GM19452 (cell line): ENCODE measurements at regions not wholly inside any gene's neighbourhood (a gene's known extent, or its start where the extent isn't known, plus 50 kb on each side); places are given as distances from the start of the nearest gene placed in this dataset.

ENCODE experiments used
- ATAC-seq: cut with Tn5 transposase; IDR thresholded peaks from one replicate; pipeline ENCODE4 v1.9.1; 2021; ENCODE audit not compliant: unreplicated experiment

- no peak for ATAC-seq
These were observed 320.7 kb upstream of the GOLIM4 start for GRCh38 chr3:168416446-168416845.

- ATAC-seq = no peak
These were observed 318.4 kb upstream of the GOLIM4 start for GRCh38 chr3:168414149-168414548.

GRCh38 chr3:168407381-168407780 is 311.7 kb upstream of the GOLIM4 start:
- no peak for ATAC-seq

- ATAC-seq = no peak
These were observed 309.6 kb upstream of the GOLIM4 start for GRCh38 chr3:168405288-168405687.

- no peak for ATAC-seq
These were observed 302.8 kb upstream of the GOLIM4 start for GRCh38 chr3:168398371-168399025.

- no peak for ATAC-seq
These were observed 301.1 kb upstream of the GOLIM4 start for GRCh38 chr3:168396861-168397260.

GRCh38 chr3:168395551-168395950 is 299.8 kb upstream of the GOLIM4 start:
- no peak for ATAC-seq

- ATAC-seq = no peak
These were observed 298.7 kb upstream of the GOLIM4 start for GRCh38 chr3:168394439-168394838.

- no peak for ATAC-seq
These were observed 290.6 kb upstream of the GOLIM4 start for GRCh38 chr3:168386301-168386700.

GRCh38 chr3:168384990-168385389 is 289.3 kb upstream of the GOLIM4 start:
- no peak for ATAC-seq

- ATAC-seq = no peak
These were observed 287.8 kb upstream of the GOLIM4 start for GRCh38 chr3:168383573-168383972.

GRCh38 chr3:168371846-168372245 is 276.1 kb upstream of the GOLIM4 start:
- no peak for ATAC-seq

GRCh38 chr3:168364967-168365366 is 269.2 kb upstream of the GOLIM4 start:
- ATAC-seq = no peak

GRCh38 chr3:168362661-168363247 is 267.0 kb upstream of the GOLIM4 start:
- ATAC-seq = no peak

- no peak for ATAC-seq
These were observed 266.4 kb upstream of the GOLIM4 start for GRCh38 chr3:168362156-168362555.

- ATAC-seq = no peak
These were observed 265.3 kb upstream of the GOLIM4 start for GRCh38 chr3:168360993-168361392.

GRCh38 chr3:168342946-168343850 is 247.5 kb upstream of the GOLIM4 start:
- no peak for ATAC-seq

- no peak for ATAC-seq
These were observed 246.5 kb upstream of the GOLIM4 start for GRCh38 chr3:168341956-168342936.

- ATAC-seq = no peak
These were observed 245.6 kb upstream of the GOLIM4 start for GRCh38 chr3:168341192-168341815.

GRCh38 chr3:168338161-168338560 is 242.4 kb upstream of the GOLIM4 start:
- no peak for ATAC-seq
